HCT116 (cell line): ENCODE measurements at regions not wholly inside any gene's neighbourhood (a gene's known extent, or its start where the extent isn't known, plus 50 kb on each side); places are given as distances from the start of the nearest gene placed in this dataset.

Experiments
- EZH2 ChIP-seq: fragments of 200-600 bp; sonication (generic); IDR thresholded peaks from 2 replicates; pipeline ENCODE4 v1.6.1; 2017; ENCODE audit warnings: antibody characterized with exemption, mixed run types
- JUND ChIP-seq: IDR thresholded peaks from 2 replicates; pipeline ENCODE4 v1.6.1; 2012
- POLR2A ChIP-seq: IDR thresholded peaks from 2 replicates; pipeline ENCODE4 v1.7.0; 2011; ENCODE audit warnings: borderline replicate concordance; ENCODE audit not compliant: insufficient read depth, insufficient read length; ENCODE audit errors: extremely low read depth
- POLR2AphosphoS5 ChIP-seq: IDR thresholded peaks from 2 replicates; pipeline ENCODE4 v1.6.1; 2011; ENCODE audit warnings: mild to moderate bottlenecking, low read depth, low read length, moderate library complexity
- RAD21 ChIP-seq: IDR thresholded peaks from 2 replicates; pipeline ENCODE4 v1.6.1; 2012; ENCODE audit warnings: low read depth, mild to moderate bottlenecking
- SP1 ChIP-seq: IDR thresholded peaks from 2 replicates; pipeline ENCODE4 v1.6.1; 2012; ENCODE audit warnings: low read depth
- TCF7L2 ChIP-seq: IDR thresholded peaks from 2 replicates; pipeline ENCODE4 v1.7.0; 2011; ENCODE audit warnings: borderline replicate concordance, inconsistent platforms; ENCODE audit not compliant: insufficient read depth, insufficient read length; ENCODE audit errors: extremely low read depth
- TF ChIP-seq, protein P1 (sequence below), 3 experiments: fragments of 200-600 bp in 1 of 3; sonication (generic) in 1 of 3; IDR thresholded peaks in 2 of 3; conservative IDR thresholded peaks in 1 of 3; 2 replicates each; pipeline ENCODE4 v1.5.1; 2012 to 2017; ENCODE audit warnings: low read depth in 2 of 3, low read length in 2 of 3, antibody characterized with exemption in 1 of 3, borderline replicate concordance in 1 of 3, control low read depth in 1 of 3, mild to moderate bottlenecking in 1 of 3, mixed read lengths in 1 of 3, mixed run types in 1 of 3, moderate library complexity in 1 of 3; ENCODE audit not compliant: insufficient read depth in 1 of 3
- TF ChIP-seq, protein P2 (sequence below): IDR thresholded peaks from 2 replicates; pipeline ENCODE4 v1.6.1; 2011; ENCODE audit warnings: mild to moderate bottlenecking, low read length, moderate library complexity; ENCODE audit not compliant: insufficient replicate concordance; ENCODE audit errors: extremely low read depth
- TF ChIP-seq, protein P3 (sequence below): IDR thresholded peaks from 2 replicates; pipeline ENCODE4 v1.6.1; 2012; ENCODE audit warnings: low read depth

DNA sequence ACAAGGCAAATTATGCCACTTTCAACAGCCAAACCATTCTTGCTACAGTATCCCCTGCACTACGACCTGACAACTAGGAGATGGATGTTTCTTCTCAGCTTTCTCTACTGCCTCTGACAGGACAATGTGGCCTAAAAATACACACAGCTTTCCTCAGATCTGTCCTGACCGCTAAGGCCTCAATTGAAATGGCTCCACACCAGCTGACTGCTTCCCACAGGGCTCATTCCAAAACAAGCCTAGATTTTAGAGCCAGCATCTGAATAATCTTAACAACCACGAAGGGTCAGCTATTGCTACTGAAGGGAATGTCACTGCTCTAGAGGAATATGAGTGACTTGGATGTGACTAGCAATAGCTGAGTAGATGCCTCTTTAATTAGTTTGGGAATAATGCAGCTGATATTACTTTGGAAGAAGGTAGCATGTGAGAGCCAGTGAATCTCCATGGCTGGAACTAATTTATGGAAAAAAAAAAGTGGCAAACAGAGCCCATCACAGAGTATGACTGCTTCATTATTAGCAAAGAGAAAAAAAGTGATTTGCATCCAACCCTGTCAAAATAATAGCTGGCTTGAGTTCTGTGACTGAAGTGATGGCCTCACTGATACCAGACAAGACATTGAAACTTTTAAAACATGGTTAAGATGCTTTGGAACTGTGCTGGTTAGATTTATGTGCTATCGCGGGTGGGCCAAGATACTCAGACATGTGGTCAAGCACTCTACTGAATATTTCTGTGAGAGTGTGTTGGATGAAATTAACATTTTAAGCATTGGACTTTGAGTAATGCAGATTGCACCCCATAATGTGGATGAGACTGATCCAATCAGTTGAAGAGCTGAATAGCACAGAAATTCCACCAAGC, 450.2 kb downstream of the NR2F1-AS1 start:
- TF ChIP-seq, protein P1, sequence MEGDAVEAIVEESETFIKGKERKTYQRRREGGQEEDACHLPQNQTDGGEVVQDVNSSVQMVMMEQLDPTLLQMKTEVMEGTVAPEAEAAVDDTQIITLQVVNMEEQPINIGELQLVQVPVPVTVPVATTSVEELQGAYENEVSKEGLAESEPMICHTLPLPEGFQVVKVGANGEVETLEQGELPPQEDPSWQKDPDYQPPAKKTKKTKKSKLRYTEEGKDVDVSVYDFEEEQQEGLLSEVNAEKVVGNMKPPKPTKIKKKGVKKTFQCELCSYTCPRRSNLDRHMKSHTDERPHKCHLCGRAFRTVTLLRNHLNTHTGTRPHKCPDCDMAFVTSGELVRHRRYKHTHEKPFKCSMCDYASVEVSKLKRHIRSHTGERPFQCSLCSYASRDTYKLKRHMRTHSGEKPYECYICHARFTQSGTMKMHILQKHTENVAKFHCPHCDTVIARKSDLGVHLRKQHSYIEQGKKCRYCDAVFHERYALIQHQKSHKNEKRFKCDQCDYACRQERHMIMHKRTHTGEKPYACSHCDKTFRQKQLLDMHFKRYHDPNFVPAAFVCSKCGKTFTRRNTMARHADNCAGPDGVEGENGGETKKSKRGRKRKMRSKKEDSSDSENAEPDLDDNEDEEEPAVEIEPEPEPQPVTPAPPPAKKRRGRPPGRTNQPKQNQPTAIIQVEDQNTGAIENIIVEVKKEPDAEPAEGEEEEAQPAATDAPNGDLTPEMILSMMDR (IDR thresholded peaks at IDR 0.05 in 2 of 3, conservative IDR thresholded peaks at IDR 0.05 in 1 of 3; ENCODE audit: borderline replicate concordance in 1 of 3, insufficient read depth in 1 of 3, low read depth in 2 of 3, low read length in 2 of 3) = no peak
- TF ChIP-seq, protein P2, sequence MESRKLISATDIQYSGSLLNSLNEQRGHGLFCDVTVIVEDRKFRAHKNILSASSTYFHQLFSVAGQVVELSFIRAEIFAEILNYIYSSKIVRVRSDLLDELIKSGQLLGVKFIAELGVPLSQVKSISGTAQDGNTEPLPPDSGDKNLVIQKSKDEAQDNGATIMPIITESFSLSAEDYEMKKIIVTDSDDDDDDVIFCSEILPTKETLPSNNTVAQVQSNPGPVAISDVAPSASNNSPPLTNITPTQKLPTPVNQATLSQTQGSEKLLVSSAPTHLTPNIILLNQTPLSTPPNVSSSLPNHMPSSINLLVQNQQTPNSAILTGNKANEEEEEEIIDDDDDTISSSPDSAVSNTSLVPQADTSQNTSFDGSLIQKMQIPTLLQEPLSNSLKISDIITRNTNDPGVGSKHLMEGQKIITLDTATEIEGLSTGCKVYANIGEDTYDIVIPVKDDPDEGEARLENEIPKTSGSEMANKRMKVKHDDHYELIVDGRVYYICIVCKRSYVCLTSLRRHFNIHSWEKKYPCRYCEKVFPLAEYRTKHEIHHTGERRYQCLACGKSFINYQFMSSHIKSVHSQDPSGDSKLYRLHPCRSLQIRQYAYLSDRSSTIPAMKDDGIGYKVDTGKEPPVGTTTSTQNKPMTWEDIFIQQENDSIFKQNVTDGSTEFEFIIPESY = no peak
- TF ChIP-seq EZH2 (no peak), POLR2AphosphoS5 (no peak), JUND (no peak), TCF7L2 (no peak), POLR2A (no peak), RAD21 (no peak), SP1 (no peak)
- TF ChIP-seq, protein P3, sequence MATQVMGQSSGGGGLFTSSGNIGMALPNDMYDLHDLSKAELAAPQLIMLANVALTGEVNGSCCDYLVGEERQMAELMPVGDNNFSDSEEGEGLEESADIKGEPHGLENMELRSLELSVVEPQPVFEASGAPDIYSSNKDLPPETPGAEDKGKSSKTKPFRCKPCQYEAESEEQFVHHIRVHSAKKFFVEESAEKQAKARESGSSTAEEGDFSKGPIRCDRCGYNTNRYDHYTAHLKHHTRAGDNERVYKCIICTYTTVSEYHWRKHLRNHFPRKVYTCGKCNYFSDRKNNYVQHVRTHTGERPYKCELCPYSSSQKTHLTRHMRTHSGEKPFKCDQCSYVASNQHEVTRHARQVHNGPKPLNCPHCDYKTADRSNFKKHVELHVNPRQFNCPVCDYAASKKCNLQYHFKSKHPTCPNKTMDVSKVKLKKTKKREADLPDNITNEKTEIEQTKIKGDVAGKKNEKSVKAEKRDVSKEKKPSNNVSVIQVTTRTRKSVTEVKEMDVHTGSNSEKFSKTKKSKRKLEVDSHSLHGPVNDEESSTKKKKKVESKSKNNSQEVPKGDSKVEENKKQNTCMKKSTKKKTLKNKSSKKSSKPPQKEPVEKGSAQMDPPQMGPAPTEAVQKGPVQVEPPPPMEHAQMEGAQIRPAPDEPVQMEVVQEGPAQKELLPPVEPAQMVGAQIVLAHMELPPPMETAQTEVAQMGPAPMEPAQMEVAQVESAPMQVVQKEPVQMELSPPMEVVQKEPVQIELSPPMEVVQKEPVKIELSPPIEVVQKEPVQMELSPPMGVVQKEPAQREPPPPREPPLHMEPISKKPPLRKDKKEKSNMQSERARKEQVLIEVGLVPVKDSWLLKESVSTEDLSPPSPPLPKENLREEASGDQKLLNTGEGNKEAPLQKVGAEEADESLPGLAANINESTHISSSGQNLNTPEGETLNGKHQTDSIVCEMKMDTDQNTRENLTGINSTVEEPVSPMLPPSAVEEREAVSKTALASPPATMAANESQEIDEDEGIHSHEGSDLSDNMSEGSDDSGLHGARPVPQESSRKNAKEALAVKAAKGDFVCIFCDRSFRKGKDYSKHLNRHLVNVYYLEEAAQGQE = no peak
